ENCODE measurements at regions not wholly inside any gene's neighbourhood (a gene's known extent, or its start where the extent isn't known, plus 50 kb on each side); places are given as distances from the start of the nearest gene placed in this dataset.
"Not testable (repeated sequence)": the region's sequence is repeated elsewhere in the genome, so short reads cannot be mapped to it uniquely, and the experiment has no call there.

- Histone ChIP-seq H3K9me3 (ENCODE audit: control insufficient read depth, low read depth, low read length) (peaks cover 5% of the 10 kb centered on the region), H3K4me1 (ENCODE audit: control insufficient read depth, insufficient read depth, low read length) (no peaks in the 10 kb centered on the region)
- no CpG with 5 or more reads among the region's 4 CpGs for whole genome bisulfite sequencing (ENCODE audit: insufficient coverage, low lambda C conversion rate)
These were observed 1084.3 kb downstream of the TMEM121 start for GRCh38 chr14:106610691-106611090.

GRCh38 chr14:106613256-106613655, 1086.9 kb downstream of the TMEM121 start:
- 17% methylated on average over 1 of the region's 4 CpGs for WGBS (ENCODE audit: insufficient coverage, low lambda C conversion rate)
- H3K27ac ChIP-seq (ENCODE audit: low read length): no peak overlapping the region
- peaks cover 2% of the 10 kb centered on the region for H3K9me3 ChIP-seq (ENCODE audit: control insufficient read depth, low read depth, low read length)
- no peaks in the 10 kb centered on the region for H3K36me3 ChIP-seq (ENCODE audit: control insufficient read depth, insufficient read depth, low read length)
- DNase-seq: no peak
- H3K4me1 ChIP-seq (ENCODE audit: control insufficient read depth, insufficient read depth, low read length): no peaks in the 10 kb centered on the region
- H3K27me3 ChIP-seq (ENCODE audit: control insufficient read depth, insufficient read depth, low read length): no peaks in the 10 kb centered on the region
- no peak overlapping the region for H3K4me3 ChIP-seq (ENCODE audit: low read length)

More at GRCh38 chr14:106610691-106611090, 1084.3 kb downstream of the TMEM121 start:
- DNase-seq: no peak
- H3K36me3 ChIP-seq (ENCODE audit: control insufficient read depth, insufficient read depth, low read length): no peaks in the 10 kb centered on the region
- no peaks in the 10 kb centered on the region for H3K27me3 ChIP-seq (ENCODE audit: control insufficient read depth, insufficient read depth, low read length)
- no peak overlapping the region for H3K4me3 ChIP-seq (ENCODE audit: low read length)
- H3K27ac ChIP-seq (ENCODE audit: low read length): no peak overlapping the region

- no CpG with 5 or more reads among the region's 9 CpGs for WGBS (ENCODE audit: insufficient coverage, low lambda C conversion rate)
- not testable (repeated sequence) for H3K4me3 ChIP-seq (ENCODE audit: low read length)
- peak in 1 of 2 donors; percentile 4 for DNase-seq
These were observed 1092.1 kb downstream of the TMEM121 start for GRCh38 chr14:106618471-106618951.

GRCh38 chr14:106619606-106620005, 1093.2 kb downstream of the TMEM121 start:
- Histone ChIP-seq H3K27me3 (ENCODE audit: control insufficient read depth, insufficient read depth, low read length) (no peaks in the 10 kb centered on the region), H3K27ac (ENCODE audit: low read length) (no peak overlapping the region), H3K9me3 (ENCODE audit: control insufficient read depth, low read depth, low read length) (peaks cover 3% of the 10 kb centered on the region), H3K4me1 (ENCODE audit: control insufficient read depth, insufficient read depth, low read length) (no peaks in the 10 kb centered on the region), H3K36me3 (ENCODE audit: control insufficient read depth, insufficient read depth, low read length) (no peaks in the 10 kb centered on the region), H3K4me3 (ENCODE audit: low read length) (no peak overlapping the region)
- 17% methylated on average over 1 of the region's 1 CpG for WGBS (ENCODE audit: insufficient coverage, low lambda C conversion rate)
- DNase-seq: no peak

More at GRCh38 chr14:106618471-106618951, 1092.1 kb downstream of the TMEM121 start:
- not testable (repeated sequence) for H3K36me3 ChIP-seq (ENCODE audit: control insufficient read depth, insufficient read depth, low read length); H3K27ac ChIP-seq (ENCODE audit: low read length); H3K27me3 ChIP-seq (ENCODE audit: control insufficient read depth, insufficient read depth, low read length); H3K4me1 ChIP-seq (ENCODE audit: control insufficient read depth, insufficient read depth, low read length); H3K9me3 ChIP-seq (ENCODE audit: control insufficient read depth, low read depth, low read length)

GRCh38 chr14:106620368-106620767, 1094.0 kb downstream of the TMEM121 start:
- H3K27me3 ChIP-seq (ENCODE audit: control insufficient read depth, insufficient read depth, low read length): no peaks in the 10 kb centered on the region
- WGBS (ENCODE audit: insufficient coverage, low lambda C conversion rate): 100% methylated on average over 1 of the region's 2 CpGs
- DNase-seq: no peak
- peaks cover 3% of the 10 kb centered on the region for H3K9me3 ChIP-seq (ENCODE audit: control insufficient read depth, low read depth, low read length)
- H3K4me3 ChIP-seq (ENCODE audit: low read length): no peak overlapping the region
- no peak overlapping the region for H3K27ac ChIP-seq (ENCODE audit: low read length)
- H3K4me1 ChIP-seq (ENCODE audit: control insufficient read depth, insufficient read depth, low read length): no peaks in the 10 kb centered on the region
- no peaks in the 10 kb centered on the region for H3K36me3 ChIP-seq (ENCODE audit: control insufficient read depth, insufficient read depth, low read length)

GRCh38 chr14:106622200-106622745, 1095.9 kb downstream of the TMEM121 start:
- H3K27ac ChIP-seq (ENCODE audit: low read length): no peak overlapping the region
- no peak for DNase-seq
- no peak overlapping the region for H3K4me3 ChIP-seq (ENCODE audit: low read length)
- no peaks in the 10 kb centered on the region for H3K27me3 ChIP-seq (ENCODE audit: control insufficient read depth, insufficient read depth, low read length)
- WGBS (ENCODE audit: insufficient coverage, low lambda C conversion rate): 75% methylated on average over 4 of the region's 12 CpGs
- peaks cover 7% of the 10 kb centered on the region for H3K9me3 ChIP-seq (ENCODE audit: control insufficient read depth, low read depth, low read length)
- no peaks in the 10 kb centered on the region for H3K4me1 ChIP-seq (ENCODE audit: control insufficient read depth, insufficient read depth, low read length)
- no peaks in the 10 kb centered on the region for H3K36me3 ChIP-seq (ENCODE audit: control insufficient read depth, insufficient read depth, low read length)

GRCh38 chr14:106625186-106625585, 1098.8 kb downstream of the TMEM121 start:
- Histone ChIP-seq H3K27ac (ENCODE audit: low read length) (no peak overlapping the region), H3K27me3 (ENCODE audit: control insufficient read depth, insufficient read depth, low read length) (no peaks in the 10 kb centered on the region), H3K36me3 (ENCODE audit: control insufficient read depth, insufficient read depth, low read length) (no peaks in the 10 kb centered on the region), H3K9me3 (ENCODE audit: control insufficient read depth, low read depth, low read length) (peaks cover 7% of the 10 kb centered on the region), H3K4me1 (ENCODE audit: control insufficient read depth, insufficient read depth, low read length) (no peaks in the 10 kb centered on the region), H3K4me3 (ENCODE audit: low read length) (no peak overlapping the region)
- DNase-seq: no peak
- no CpG with 5 or more reads among the region's 3 CpGs for WGBS (ENCODE audit: insufficient coverage, low lambda C conversion rate)

- not testable (repeated sequence) for H3K4me1 ChIP-seq (ENCODE audit: control insufficient read depth, insufficient read depth, low read length); H3K36me3 ChIP-seq (ENCODE audit: control insufficient read depth, insufficient read depth, low read length); DNase-seq; H3K4me3 ChIP-seq (ENCODE audit: low read length); H3K9me3 ChIP-seq (ENCODE audit: control insufficient read depth, low read depth, low read length); H3K27ac ChIP-seq (ENCODE audit: low read length); H3K27me3 ChIP-seq (ENCODE audit: control insufficient read depth, insufficient read depth, low read length)
- no CpG with 5 or more reads among the region's 4 CpGs for WGBS (ENCODE audit: insufficient coverage, low lambda C conversion rate)
These were observed 1100.1 kb downstream of the TMEM121 start for GRCh38 chr14:106626469-106626868.

- no CpG with 5 or more reads among the region's 22 CpGs for WGBS (ENCODE audit: insufficient coverage, low lambda C conversion rate)
- H3K27ac ChIP-seq (ENCODE audit: low read length); H3K4me1 ChIP-seq (ENCODE audit: control insufficient read depth, insufficient read depth, low read length); H3K9me3 ChIP-seq (ENCODE audit: control insufficient read depth, low read depth, low read length); H3K4me3 ChIP-seq (ENCODE audit: low read length); H3K36me3 ChIP-seq (ENCODE audit: control insufficient read depth, insufficient read depth, low read length); H3K27me3 ChIP-seq (ENCODE audit: control insufficient read depth, insufficient read depth, low read length); DNase-seq: not testable (repeated sequence)
These were observed 1100.7 kb downstream of the TMEM121 start for GRCh38 chr14:106626942-106627588.

GRCh38 chr14:106631879-106632278, 1105.5 kb downstream of the TMEM121 start:
- H3K9me3 ChIP-seq (ENCODE audit: control insufficient read depth, low read depth, low read length): peaks cover 2% of the 10 kb centered on the region
- WGBS (ENCODE audit: insufficient coverage, low lambda C conversion rate): 67% methylated on average over 1 of the region's 6 CpGs
- no peaks in the 10 kb centered on the region for H3K27me3 ChIP-seq (ENCODE audit: control insufficient read depth, insufficient read depth, low read length)
- H3K4me3 ChIP-seq (ENCODE audit: low read length): no peak overlapping the region
- H3K36me3 ChIP-seq (ENCODE audit: control insufficient read depth, insufficient read depth, low read length): no peaks in the 10 kb centered on the region
- no peaks in the 10 kb centered on the region for H3K4me1 ChIP-seq (ENCODE audit: control insufficient read depth, insufficient read depth, low read length)
- DNase-seq: no peak
- H3K27ac ChIP-seq (ENCODE audit: low read length): no peak overlapping the region

- H3K4me1 ChIP-seq (ENCODE audit: control insufficient read depth, insufficient read depth, low read length): no peaks in the 10 kb centered on the region
- H3K4me3 ChIP-seq (ENCODE audit: low read length): no peak overlapping the region
- no peak for DNase-seq
- H3K36me3 ChIP-seq (ENCODE audit: control insufficient read depth, insufficient read depth, low read length): no peaks in the 10 kb centered on the region
- peaks cover under 1% of the 10 kb centered on the region for H3K9me3 ChIP-seq (ENCODE audit: control insufficient read depth, low read depth, low read length)
- H3K27ac ChIP-seq (ENCODE audit: low read length): no peak overlapping the region
- no peaks in the 10 kb centered on the region for H3K27me3 ChIP-seq (ENCODE audit: control insufficient read depth, insufficient read depth, low read length)
- 86% methylated on average over 1 of the region's 2 CpGs for WGBS (ENCODE audit: insufficient coverage, low lambda C conversion rate)
These were observed 1107.3 kb downstream of the TMEM121 start for GRCh38 chr14:106633721-106634120.

All from large intestine (tissue), 3 donors.